ENCODE measurements at regions not wholly inside any gene's neighbourhood (a gene's known extent, or its start where the extent isn't known, plus 50 kb on each side); places are given as distances from the start of the nearest gene placed in this dataset.
"Not testable (repeated sequence)": the region's sequence is repeated elsewhere in the genome, so short reads cannot be mapped to it uniquely, and the experiment has no call there.

DNA sequence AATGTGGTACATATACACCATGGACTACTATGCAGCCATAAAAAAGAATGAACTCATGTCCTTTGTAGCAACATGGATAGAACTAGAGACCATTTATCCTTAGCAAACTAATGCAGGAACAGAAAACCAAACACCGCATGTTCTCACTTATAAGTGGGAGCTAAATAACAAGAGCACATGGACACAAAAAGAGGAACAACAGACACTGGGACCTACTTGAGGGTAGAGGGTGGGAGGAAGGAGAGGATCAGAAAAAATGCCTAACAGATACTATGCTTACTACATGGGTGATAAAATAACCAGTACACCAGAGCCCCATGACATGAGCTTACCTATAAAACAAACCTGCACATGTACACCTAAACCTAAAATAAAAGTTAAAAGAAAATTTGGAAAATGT is 82.0 kb upstream of the ADRB2 start:
- not testable (repeated sequence) for DNase-seq

DNA sequence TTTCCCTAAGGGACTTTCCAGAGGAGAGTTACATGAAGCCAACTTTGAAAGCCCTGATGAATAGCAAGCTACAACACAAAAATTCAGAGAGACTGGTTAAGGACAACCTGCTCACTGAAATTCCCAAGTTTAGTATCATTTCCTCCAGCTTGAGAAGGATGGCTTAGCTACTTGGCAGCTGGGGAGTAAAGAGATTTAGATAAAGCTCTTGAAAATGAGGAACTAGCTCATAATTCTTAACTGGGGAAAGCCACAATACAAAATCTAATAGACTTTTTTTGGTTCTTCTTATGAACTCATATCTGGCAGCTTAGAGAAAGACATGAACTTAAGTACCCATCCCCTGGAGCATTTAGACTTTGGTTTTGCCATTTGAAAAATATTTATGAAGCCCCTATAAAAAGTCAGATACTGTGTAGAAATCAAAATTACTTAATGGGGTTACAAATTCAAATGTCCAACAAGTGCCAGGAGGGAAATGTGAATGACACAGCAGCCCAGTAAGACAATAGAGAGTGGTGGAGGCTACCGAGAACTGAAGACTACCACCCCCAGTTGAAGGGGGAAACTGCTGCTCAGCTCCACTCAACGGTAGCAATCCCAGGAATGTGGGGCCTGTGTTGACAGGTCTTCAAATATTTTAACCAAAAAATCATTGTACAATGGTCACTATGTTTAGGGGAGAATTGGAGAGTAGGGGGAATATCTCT is 79.4 kb upstream of the ADRB2 start:
- no peak for DNase-seq

DNA sequence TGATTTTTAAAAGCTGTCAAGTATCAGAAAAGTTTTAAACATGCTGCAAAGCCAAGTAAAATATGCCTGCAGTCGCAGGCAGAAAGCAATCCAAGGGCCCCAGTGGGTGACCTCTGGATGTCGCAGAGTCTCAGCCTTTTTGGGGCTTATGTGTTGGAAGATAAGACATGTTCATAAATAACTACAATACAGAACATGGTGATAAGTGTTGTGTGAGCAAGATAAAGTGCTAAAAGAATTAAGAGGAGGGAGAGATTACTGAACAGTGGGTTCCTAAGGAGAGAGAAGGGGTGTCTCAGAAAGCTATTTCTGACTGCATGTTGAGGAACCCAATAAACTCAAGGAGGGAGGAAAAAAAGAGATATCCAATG is 78.9 kb upstream of the ADRB2 start:
- DNase-seq: no peak

DNA sequence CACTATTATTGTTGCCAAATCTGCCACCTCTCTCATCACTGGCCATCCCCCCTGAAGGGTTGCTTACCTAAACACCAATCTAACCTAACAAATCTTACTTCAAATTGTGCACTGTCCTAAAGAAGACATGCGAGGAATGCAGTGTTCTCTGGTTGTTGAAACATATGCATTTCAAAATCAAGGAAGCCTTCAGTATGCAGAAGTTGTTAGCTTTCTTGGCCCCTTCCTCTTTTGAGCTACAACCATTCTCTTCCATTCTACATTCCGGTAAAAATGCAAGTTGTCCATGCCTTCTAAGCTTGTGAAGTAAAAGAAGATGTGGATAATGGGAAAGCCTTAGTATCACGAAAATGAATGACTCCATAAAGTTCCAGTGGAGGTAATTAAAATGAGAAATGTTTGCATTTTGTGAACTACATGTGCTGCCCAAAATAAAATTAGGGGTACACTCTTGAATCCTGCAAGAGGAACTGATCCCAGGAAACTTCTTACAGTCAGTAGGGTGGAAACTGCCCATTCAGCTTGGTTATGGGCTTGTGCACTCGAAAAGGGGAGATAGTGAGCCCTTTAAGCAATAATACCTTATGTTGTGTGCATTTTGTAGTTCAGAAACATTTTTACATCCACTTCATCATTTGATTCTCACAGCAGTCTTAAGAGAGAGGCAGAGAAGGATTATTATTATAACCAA is 77.6 kb upstream of the ADRB2 start:
- no peak for DNase-seq

DNA sequence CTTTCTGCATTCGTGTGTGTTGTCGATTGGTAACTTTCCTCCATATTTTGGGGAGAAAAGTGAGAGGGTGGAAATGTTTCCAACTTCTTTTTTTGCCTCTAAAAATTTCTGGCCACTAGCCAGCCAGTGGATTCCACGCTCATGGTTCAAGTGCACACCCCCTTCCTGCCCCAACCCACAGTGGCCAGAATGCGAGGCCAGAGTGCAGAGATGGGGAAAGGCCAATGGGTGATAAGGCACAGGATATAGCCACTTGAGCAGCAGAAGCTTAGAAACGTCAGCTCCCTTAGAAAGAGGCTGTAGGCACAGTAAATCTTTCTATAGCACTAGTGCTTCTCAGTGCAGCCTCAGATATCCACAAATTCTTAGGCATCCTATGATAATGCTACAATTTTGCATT is 75.8 kb upstream of the ADRB2 start:
- DNase-seq: no peak

DNA sequence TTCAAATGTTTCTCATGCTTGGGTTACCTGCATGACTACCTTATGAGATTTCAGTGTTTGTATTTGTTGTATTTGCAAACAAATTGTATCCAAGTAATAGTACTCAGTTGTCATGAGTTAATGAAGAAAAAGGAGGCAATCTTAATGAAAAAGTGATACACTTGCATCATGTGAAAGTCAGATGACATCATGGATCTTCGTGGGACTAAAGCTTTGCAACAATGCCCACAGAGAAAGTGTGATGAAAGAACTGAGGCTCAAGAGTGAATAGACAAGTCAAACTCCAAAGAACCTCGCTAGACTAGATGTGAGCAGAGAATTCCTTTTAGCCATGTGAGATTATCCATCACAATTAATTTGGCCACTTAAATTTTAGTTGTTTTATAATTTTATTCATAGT is 75.4 kb upstream of the ADRB2 start:
- DNase-seq: no peak

DNA sequence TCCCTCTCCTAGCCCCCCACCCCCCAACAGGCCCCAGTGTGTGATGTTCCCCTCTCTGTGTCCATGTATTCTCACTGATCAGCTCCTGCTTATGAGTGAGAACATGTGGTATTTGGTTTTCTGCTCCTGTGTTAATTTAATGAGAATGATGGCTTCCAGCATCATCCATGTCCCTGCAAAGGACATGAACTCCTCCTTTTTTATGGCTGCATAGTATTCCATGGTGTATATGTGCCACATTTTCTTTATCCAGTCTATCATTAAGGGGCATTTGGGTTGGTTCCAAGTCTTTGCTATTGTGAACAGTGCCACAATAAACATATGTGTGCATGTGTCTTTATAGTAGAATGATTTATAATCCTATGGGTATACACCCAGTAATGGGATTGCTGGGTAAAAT is 74.0 kb upstream of the ADRB2 start:
- DNase-seq: not testable (repeated sequence)

DNA sequence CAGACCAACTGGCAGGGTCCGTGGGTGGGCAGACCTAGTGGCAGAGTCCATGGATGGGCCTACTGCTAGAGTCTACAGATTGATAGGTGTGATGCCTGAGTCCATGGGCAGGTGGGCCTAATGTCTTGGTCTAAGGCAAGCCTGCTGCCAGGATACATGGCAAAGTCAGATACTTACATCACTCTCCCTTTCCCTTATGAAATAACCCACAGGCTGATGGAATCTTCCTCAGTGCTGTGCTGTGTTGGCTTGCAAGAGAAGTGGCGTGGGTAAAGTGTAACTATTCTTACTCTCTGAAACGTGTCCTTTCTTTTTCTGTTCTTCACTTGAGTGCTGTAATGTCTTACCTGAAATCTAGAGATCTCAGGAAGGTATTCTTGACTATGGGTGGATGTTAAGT is 67.3 kb upstream of the ADRB2 start:
- DNase-seq: no peak

DNA sequence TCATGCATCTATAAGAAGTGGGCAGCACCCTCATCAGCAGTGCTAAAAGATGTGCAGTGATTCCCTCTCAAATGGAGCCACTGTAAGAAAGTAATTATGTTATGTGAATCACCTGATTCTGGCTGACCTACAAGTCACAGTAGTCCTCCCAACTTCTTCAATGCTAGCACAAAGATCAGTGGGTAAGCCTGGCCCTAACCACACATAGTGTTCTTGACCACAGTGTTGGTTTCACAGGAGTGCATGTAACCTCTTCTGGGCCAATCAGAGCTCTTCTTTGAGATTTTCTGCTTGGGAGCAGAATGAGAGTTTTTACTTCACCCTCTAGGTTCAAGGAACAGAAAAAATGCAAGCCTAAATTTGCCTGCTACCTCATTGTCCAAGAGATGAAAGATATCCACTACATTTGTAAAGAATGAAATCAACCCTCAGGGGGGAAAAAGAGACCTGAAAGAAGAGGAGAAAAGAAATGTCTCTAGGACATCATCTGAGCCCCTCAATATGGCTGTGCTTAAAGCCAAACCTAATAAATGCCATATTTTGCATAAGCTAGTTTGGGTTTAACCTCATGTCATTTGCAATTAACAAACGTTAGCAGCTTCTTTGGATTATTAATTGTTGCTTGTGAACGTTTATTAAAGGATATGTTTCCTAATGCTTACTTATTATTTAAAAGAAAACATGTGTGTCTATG is 65.3 kb upstream of the ADRB2 start:
- no peak for DNase-seq

DNA sequence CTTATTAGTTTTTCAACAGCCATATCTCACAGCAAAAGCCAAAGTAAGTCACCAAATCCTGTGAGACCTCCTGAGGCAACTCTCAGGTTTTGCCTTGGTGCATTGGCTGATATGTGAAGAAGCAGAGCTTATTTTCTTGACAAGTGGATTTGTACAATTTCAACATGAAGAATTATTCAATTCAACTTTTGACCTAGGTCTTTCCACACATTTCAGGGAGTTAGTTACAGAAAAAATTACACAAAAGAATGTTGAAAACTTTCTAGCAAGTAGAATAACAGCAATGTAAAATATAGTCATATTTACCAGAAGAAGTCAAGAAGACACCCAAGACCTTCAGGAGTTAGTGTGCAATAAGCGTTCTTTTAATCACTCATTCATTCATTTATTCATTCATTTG is 62.4 kb upstream of the ADRB2 start:
- no peak for DNase-seq

DNA sequence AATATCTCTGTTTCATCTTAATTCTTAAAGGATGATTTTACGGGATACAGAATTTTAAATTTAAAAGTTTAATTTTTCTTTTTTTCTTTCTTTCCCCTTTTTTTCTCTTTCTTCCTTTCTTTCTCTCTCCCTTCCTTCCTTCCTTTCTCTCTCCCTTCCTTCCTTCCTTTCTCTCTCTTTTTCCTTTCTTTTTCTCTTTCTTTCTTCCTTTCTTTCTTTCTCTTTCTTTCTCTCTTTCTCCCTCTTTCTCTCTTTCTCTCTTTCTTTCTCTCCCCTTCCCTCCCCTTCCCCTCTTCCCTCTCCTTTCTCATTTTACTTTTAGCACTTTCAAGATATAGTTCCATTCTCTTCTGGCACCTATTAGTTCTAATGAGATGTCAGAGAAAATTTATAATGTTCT is 61.4 kb upstream of the ADRB2 start:
- no peak for DNase-seq

DNA sequence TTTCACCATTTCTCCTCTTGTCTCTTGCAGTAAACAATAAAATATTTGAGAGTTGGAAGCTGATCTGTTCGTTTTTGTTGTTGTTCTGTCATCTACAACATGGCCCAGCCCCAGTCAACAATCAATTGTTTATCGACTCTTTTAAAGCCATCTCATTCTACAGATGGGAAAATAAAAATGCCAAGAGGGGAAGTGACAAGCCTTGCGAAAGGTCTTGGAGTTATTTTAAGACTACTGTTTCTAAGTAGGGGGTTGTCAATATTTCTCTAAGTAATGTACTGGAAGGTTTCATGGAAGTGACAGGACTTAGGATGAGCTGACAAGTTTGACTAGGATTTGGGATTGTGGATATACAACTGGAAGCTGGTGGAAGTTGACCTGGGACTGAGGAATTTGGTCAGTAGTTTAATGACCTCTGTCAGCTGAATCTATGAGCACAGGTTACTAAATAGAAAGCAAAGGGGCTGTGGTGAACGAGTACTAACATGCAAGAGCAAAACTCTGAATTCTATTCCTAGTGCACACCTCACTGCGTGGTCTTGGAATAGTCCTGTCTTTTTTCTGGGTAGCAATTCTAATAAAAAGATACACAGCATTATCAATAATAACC is 57.5 kb upstream of the ADRB2 start:
- DNase-seq: no peak

DNA sequence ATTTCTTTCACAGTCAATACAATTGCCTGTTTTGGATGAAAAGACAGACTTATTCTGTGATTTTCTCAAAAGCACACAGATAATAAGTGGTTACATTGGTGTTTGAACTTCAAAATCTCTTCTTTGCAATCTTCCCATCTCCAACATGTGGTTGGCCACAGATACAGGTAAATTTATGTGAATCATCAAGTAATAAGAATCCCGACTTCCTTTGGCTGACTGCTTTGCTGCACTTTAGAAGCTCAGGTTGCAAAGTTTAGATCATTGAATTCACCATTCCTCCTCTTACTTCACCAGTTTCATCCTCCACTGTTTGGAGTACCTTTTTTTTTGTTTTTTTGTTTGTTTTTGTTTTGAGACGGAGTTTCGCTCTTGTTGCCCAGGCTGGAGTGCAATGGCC is 56.5 kb upstream of the ADRB2 start:
- DNase-seq: no peak

DNA sequence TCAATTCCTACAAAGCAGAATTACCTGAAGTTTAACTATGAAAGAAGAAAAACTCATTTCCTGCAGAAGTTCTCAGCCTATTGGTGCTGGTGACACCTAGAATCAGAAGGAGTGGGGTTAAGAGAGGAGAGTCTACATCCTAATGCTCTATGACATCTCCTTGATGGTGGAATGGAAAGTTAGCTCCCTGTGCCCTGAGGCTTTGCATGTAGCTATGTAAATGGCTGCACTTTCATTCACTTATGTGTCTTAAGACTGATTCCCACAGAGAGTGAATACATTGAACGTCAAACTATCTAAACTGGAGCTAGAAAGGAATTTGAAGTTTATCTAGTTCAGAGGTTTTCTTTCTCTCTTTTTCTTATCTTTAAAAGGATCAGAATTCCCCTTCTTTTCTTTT is 52.1 kb upstream of the ADRB2 start:
- DNase-seq: no peak

DNA sequence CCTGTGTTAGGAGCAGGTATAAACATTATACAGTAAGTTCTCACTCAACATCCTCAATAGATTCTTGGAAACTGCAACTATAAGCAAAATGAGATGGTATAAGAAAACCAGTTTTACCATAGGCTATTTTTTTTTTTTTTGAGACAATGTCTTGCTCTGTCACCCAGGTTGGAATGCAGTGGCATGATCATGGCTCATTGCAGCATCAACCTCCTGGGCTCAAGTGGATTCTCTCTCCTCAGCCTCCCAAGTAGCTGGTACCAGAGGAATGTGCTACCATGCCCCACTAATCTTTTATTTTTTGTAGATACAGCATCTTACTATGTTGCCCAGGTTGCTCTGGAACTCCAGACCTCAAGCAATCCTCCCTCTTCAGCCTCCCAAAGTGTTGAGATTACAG is 50.1 kb upstream of the ADRB2 start:
- no peak for DNase-seq
